ENCODE measurements at regions not wholly inside any gene's neighbourhood (a gene's known extent, or its start where the extent isn't known, plus 50 kb on each side); places are given as distances from the start of the nearest gene placed in this dataset.

DNA sequence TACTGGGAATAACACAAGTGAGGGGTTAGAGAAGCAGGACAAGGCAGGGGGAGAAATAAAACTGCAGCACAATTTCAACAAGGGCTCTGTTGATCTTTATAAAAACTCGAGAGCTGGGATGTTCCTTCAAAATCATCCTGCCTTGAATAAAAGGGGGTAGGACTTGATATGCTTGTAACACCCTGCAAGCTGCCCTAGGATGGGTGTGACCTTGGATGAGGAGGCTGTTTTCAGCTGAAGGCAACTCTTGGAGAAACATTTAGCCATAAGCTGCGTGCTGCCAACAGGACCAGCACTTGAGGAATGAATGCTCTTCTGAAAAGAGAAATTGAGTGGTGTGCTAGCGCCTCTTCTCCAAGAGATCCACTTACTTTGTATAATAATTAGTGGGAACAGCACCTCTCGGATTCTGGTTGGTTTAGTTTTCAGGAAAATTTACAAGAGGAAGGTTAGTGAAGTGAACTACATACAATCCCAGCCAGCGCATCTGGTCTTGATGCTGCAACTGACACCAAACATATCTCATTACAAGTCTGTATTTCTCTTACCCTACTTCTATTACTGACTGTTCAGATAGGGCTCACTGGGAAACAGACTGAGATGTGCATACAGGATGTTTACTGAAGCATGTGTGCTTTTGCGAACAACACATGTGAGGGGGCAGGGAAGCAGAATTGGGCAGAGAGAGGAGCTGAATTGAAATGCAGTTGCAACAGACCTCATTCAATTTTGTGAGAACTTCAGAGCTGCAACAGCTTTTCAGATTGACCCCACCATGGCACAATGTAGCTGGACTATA, 643.0 kb upstream of the GOLIM4 start:
- TF ChIP-seq POLR2A (IDR thresholded peaks at IDR 0.05): no peak
- TF ChIP-seq, protein P1, sequence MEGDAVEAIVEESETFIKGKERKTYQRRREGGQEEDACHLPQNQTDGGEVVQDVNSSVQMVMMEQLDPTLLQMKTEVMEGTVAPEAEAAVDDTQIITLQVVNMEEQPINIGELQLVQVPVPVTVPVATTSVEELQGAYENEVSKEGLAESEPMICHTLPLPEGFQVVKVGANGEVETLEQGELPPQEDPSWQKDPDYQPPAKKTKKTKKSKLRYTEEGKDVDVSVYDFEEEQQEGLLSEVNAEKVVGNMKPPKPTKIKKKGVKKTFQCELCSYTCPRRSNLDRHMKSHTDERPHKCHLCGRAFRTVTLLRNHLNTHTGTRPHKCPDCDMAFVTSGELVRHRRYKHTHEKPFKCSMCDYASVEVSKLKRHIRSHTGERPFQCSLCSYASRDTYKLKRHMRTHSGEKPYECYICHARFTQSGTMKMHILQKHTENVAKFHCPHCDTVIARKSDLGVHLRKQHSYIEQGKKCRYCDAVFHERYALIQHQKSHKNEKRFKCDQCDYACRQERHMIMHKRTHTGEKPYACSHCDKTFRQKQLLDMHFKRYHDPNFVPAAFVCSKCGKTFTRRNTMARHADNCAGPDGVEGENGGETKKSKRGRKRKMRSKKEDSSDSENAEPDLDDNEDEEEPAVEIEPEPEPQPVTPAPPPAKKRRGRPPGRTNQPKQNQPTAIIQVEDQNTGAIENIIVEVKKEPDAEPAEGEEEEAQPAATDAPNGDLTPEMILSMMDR (IDR thresholded peaks at IDR 0.05): no peak
- no peak for TF ChIP-seq EP300 (IDR thresholded peaks at IDR 0.05)

Measured in suprapubic skin (tissue), 3 donors.